Common myeloid progenitor, CD34-positive (primary cell): ENCODE measurements at regions not wholly inside any gene's neighbourhood (a gene's known extent, or its start where the extent isn't known, plus 50 kb on each side); places are given as distances from the start of the nearest gene placed in this dataset.
"Not testable (repeated sequence)": the region's sequence is repeated elsewhere in the genome, so short reads cannot be mapped to it uniquely, and the experiment has no call there.

Experiments used
- CTCF ChIA-PET: fragments of 350-600 bp; sonication (Branson Sonifier 250); formaldehyde crosslinking; loops from one replicate; lab custom pipeline; 2021; ENCODE audit warnings: antibody characterized with exemption; lab: Charles Lee
- POLR2A ChIA-PET: fragments of 350-600 bp; sonication (Branson Sonifier 250); formaldehyde crosslinking; loops from one replicate; lab custom pipeline; 2021; ENCODE audit warnings: antibody characterized with exemption; lab: Charles Lee
- DNase-seq, 3 donors: peaks; one replicate each; pipeline versions ENCODE4 v3.0.0 to v3.0.0-alpha.2; 2013
- H3K27ac ChIP-seq, 2 experiments: 1 replicate in 1 of 2; 2 replicates in 1 of 2; pipeline ENCODE4 v1.7.0; 2013; ENCODE audit warnings: inconsistent platforms in 2 of 2, low read length in 2 of 2, mild to moderate bottlenecking in 2 of 2, low read depth in 1 of 2, moderate library complexity in 1 of 2; ENCODE audit not compliant: severe bottlenecking in 2 of 2, insufficient read depth in 1 of 2, poor library complexity in 1 of 2
- H3K27me3 ChIP-seq, 5 experiments: replicated peaks in 2 of 5; 1 replicate in 3 of 5; 2 replicates in 2 of 5; pipeline versions ENCODE4 v1.6.1 to v1.7.0; 2013; ENCODE audit warnings: low read length in 4 of 5, mild to moderate bottlenecking in 2 of 5, moderate library complexity in 2 of 5, inconsistent platforms in 1 of 5; ENCODE audit not compliant: insufficient read depth in 5 of 5, control insufficient read depth in 4 of 5
- H3K36me3 ChIP-seq, 4 experiments: 1 replicate in 2 of 4; 2 replicates in 2 of 4; pipeline versions ENCODE4 v1.6.1 to v1.7.0; 2013; ENCODE audit warnings: low read length in 3 of 4, control low read depth in 1 of 4, mild to moderate bottlenecking in 1 of 4; ENCODE audit not compliant: control insufficient read depth in 4 of 4, insufficient read depth in 4 of 4
- H3K4me1 ChIP-seq, 4 experiments: 1 replicate in 3 of 4; 2 replicates in 1 of 4; pipeline versions ENCODE4 v1.6.1 to v1.7.1; 2013; ENCODE audit warnings: low read length in 3 of 4, mild to moderate bottlenecking in 3 of 4, control low read depth in 1 of 4, inconsistent platforms in 1 of 4, moderate library complexity in 1 of 4; ENCODE audit not compliant: control insufficient read depth in 4 of 4, insufficient read depth in 4 of 4; ENCODE audit errors: control extremely low read depth in 1 of 4
- H3K4me3 ChIP-seq, 7 experiments: 1 replicate in 4 of 7; 2 replicates in 3 of 7; pipeline versions ENCODE4 v1.5.1 to v1.7.0; 2013; ENCODE audit warnings: mild to moderate bottlenecking in 7 of 7, low read length in 6 of 7, moderate library complexity in 6 of 7, inconsistent platforms in 2 of 7, low read depth in 2 of 7, control low read depth in 1 of 7; ENCODE audit not compliant: insufficient read depth in 4 of 7, control insufficient read depth in 1 of 7; ENCODE audit errors: extremely low read depth in 1 of 7
- H3K9me3 ChIP-seq, 5 experiments: 1 replicate in 4 of 5; 2 replicates in 1 of 5; pipeline versions ENCODE4 v1.6.1 to v1.7.1; 2013; ENCODE audit warnings: low read length in 4 of 5, mild to moderate bottlenecking in 2 of 5, inconsistent platforms in 1 of 5, low read depth in 1 of 5, moderate library complexity in 1 of 5; ENCODE audit not compliant: control insufficient read depth in 4 of 5, insufficient read depth in 2 of 5; ENCODE audit errors: control extremely low read depth in 1 of 5
- WGBS: methylation state at CpG from one replicate; pipeline ENCODE4 v1.1.5; 2013; ENCODE audit not compliant: insufficient coverage; 5-methylcytosine and 5-hydroxymethylcytosine counted together

DNA sequence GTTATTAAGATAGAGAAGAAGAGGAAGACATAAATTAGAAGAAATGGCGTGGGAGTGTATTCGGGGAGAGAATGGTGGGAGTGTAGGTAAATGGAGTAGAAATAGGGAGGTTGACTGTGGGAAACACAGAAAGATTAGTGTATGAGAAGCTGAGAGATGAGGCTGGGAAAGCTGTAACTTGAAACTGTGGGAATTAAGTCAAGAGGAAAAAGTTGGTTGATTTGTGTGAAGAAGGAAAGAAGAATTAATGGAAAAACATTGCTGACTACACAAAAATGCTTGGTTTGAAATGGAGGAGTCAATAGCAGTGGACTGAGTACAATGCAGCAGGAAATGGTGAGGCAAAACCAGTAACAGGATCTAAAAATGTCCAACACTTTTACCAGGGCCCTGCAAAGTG is 448.3 kb downstream of the PTPRC start:
- no peaks in the 10 kb centered on the region for H3K36me3 ChIP-seq
- ChIA-PET CTCF (no interaction called here), POLR2A (no interaction called here)
- H3K9me3 ChIP-seq: peaks cover 0 to 5% (median 0%) of the 10 kb centered on the region in 5 experiments
- no peak for DNase-seq
- peaks cover 7 to 29% (median 12%) of the 10 kb centered on the region in 4 experiments for H3K4me1 ChIP-seq
- 100% methylated on average over 2 of the region's 2 CpGs for WGBS
- no peak overlapping the region for H3K27ac ChIP-seq
- no peaks in the 10 kb centered on the region for H3K27me3 ChIP-seq
- no peak overlapping the region for H3K4me3 ChIP-seq

DNA sequence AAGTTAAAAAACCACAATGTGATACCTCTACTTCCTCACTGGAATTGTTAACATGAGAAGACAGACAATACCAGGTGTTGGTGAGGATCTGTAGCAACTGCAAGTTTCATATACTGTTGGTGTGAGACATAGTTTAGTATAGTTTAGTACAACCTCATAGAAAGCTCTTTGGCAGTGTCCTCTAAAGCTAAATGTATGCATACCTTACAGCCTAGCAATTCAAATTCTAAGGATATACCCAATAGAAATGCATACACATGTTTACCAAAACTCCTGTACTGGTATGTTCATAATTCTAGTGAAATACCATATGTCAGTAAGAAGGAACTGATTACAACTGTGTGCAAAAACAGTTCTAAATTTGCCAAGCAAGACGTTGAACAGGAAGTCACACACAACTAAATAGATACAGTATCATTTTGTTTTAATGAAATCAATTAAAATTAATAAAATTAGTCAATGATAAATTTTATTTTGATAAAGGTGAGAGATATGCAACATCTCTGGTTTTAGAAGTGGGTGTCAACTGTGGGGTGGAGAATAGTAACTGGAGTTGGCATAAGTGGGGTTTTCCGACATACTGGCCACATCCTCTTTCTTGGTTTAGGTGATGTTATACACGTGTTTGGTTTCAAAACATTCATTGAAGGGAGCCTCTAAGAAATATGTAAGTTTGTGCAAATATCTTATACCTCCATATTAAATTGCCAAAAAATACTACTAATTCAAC is 450.7 kb downstream of the PTPRC start:
- Histone ChIP-seq H3K27me3 (no peaks in the 10 kb centered on the region), H3K36me3 (no peaks in the 10 kb centered on the region), H3K27ac (no peak overlapping the region), H3K4me1 (peaks cover 6 to 21% (median 8%) of the 10 kb centered on the region in 4 experiments), H3K9me3 (peaks cover 0 to 10% (median 0%) of the 10 kb centered on the region in 5 experiments), H3K4me3 (no peak overlapping the region)
- no CpG with 5 or more reads among the region's 3 CpGs for WGBS
- ChIA-PET POLR2A (no interaction called here), CTCF (no interaction called here)
- DNase-seq: peak; percentile 53 to 94 (median 91)

DNA sequence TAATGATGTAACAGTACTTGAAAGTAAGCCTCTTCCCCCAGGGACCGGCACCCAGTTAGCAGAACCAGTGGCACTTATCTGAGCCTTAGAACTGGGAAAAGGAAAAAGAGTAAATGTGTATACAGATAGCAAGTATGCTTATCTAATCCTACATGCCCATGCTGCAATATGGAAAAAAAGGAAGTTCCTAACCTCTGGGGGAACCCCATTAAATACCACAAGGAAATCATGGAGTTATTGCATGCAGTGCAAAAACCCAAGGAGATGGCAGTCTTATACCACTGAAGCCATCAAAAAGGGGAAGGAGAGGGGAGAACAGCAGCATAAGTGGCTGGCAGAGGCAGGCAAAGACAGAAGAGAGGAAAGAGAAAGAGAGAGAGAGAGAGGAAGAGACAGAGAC is 456.8 kb downstream of the PTPRC start:
- H3K27ac ChIP-seq, H3K4me3 ChIP-seq, H3K36me3 ChIP-seq, CTCF ChIA-PET, POLR2A ChIA-PET, H3K27me3 ChIP-seq: not testable (repeated sequence)
- H3K4me1 ChIP-seq: peaks cover 0 to 19% (median 8%) of the 10 kb centered on the region in 4 experiments
- peaks cover 0 to 20% (median 3%) of the 10 kb centered on the region in 5 experiments for H3K9me3 ChIP-seq
- 0% methylated on average over 1 of the region's 1 CpG for WGBS
- peak; percentile 80 to 92 (median 91) for DNase-seq

DNA sequence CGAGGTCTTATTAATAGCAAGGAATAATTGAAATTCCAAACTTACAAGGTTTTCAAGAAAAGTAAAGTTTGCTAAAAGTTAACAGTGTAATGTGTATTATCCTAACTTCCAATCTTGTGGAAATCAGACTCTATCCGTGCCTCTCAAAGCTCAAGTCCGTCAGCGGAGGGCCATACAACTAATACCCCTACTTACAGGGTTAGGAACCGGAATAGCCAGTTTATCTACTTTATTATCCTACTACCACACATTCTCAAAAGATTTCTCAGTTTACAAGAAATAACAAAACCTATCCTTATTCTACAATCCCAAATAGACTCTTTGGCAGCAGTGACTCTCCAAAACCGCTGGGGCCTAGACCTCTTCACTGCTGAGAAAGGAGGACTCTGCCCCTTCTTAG is 457.8 kb downstream of the PTPRC start:
- Histone ChIP-seq H3K9me3 (peaks cover 0 to 18% (median 0%) of the 10 kb centered on the region in 5 experiments), H3K4me1 (peaks cover 0 to 19% (median 8%) of the 10 kb centered on the region in 4 experiments), H3K27me3 (no peaks in the 10 kb centered on the region), H3K27ac (no peak overlapping the region), H3K4me3 (no peak overlapping the region), H3K36me3 (no peaks in the 10 kb centered on the region)
- POLR2A ChIA-PET: no interaction called here
- no peak for DNase-seq
- WGBS: 98% methylated on average over 5 of the region's 6 CpGs
- CTCF ChIA-PET: interaction anchor here (0.6 to 1.2 kb wide), 2 partner anchors 17 to 201 kb away, joined by 3 to 4 read pairs; no protein-coding TSS in a partner anchor

DNA sequence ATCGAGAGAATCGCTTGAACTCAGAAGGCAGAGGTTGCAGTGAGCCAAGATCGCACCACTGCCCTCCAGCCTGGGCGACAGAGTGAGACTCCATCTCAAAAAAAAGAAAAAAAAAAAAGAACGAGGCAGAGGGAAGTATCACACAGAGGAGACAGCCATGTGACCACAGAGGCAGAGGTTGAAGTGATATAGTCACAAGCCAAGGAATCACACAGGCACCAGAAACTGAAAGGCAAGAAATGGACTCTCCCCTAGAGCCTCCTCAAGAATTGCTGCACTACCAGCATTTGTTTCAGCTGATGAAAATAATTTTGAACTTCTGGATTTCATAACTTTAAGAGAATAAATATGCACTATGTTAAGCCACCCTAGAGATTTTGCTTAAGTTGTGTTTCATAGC is 459.6 kb downstream of the PTPRC start:
- 72% methylated on average over 5 of the region's 5 CpGs for WGBS
- Histone ChIP-seq H3K4me3 (no peak overlapping the region), H3K9me3 (peaks cover 0 to 18% (median 0%) of the 10 kb centered on the region in 5 experiments), H3K36me3 (no peaks in the 10 kb centered on the region), H3K27me3 (no peaks in the 10 kb centered on the region), H3K27ac (no peak overlapping the region), H3K4me1 (peaks cover 0 to 19% (median 8%) of the 10 kb centered on the region in 4 experiments)
- ChIA-PET CTCF (no interaction called here), POLR2A (no interaction called here)
- peak in 2 of 3 donors; percentile 39 to 46 for DNase-seq

DNA sequence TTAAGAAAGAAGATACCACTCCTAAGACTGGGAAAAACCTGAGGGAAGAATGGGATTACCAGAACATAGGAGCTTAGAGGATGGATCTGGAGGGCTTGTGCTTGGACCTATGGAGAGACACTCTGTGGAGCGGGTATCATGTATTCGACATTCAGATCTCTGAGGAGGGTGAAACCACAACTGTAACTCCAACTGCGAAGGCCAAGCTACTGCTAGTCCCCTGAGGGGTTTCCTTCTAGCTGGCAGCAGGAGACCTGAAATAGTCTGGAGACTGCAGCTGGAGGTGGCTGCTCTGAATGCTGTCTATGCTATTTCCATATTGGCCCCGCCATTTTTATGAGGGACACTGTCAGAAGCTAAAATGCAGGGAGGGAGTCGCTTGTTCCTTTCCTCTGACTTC is 462.3 kb downstream of the PTPRC start:
- ChIA-PET CTCF (no interaction called here), POLR2A (interaction anchor here (0.5 to 0.7 kb wide), 2 partner anchors 14 to 246 kb away, joined by 3 to 4 read pairs; no protein-coding TSS in a partner anchor)
- H3K36me3 ChIP-seq: no peaks in the 10 kb centered on the region
- peaks cover 0 to 18% (median 3%) of the 10 kb centered on the region in 5 experiments for H3K9me3 ChIP-seq
- H3K4me3 ChIP-seq: no peak overlapping the region
- H3K27me3 ChIP-seq: no peaks in the 10 kb centered on the region
- peaks cover 0 to 6% (median 2%) of the 10 kb centered on the region in 4 experiments for H3K4me1 ChIP-seq
- WGBS: 93% methylated on average over 3 of the region's 5 CpGs
- no peak overlapping the region for H3K27ac ChIP-seq
- no peak for DNase-seq

DNA sequence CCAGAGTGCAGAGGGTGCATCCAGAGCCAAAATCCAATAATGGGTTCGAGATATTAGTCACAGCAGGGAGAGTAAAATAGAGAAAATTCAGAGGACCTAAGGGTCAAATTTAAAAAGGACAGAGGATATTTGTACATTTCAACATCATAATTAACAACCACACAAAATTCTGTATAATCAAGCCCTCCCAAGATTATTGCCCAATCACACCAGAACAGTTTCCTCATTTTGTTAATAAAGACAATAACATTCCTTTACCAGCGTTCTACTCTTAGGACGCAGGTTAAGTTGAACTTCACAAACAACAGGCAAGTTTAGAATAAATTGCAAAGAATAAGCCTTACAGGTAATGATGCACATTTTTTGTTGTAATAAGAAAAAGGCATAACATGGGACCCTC is 462.8 kb downstream of the PTPRC start:
- Histone ChIP-seq H3K4me3 (no peak overlapping the region), H3K27me3 (no peaks in the 10 kb centered on the region), H3K4me1 (peaks cover 0 to 2% (median 0%) of the 10 kb centered on the region in 4 experiments), H3K36me3 (no peaks in the 10 kb centered on the region), H3K27ac (no peak overlapping the region), H3K9me3 (peaks cover 0 to 20% (median 3%) of the 10 kb centered on the region in 5 experiments)
- 100% methylated on average over 1 of the region's 3 CpGs for WGBS
- ChIA-PET POLR2A (interaction anchor here (0.5 to 0.7 kb wide), 2 partner anchors 13 to 246 kb away, joined by 3 to 4 read pairs; no protein-coding TSS in a partner anchor), CTCF (no interaction called here)
- DNase-seq: peak in 1 of 3 donors; percentile 24
